Endothelial cell of umbilical vein (primary cell): ENCODE measurements at regions not wholly inside any gene's neighbourhood (a gene's known extent, or its start where the extent isn't known, plus 50 kb on each side); places are given as distances from the start of the nearest gene placed in this dataset.

Source experiments
- EZH2 ChIP-seq: IDR thresholded peaks from 2 replicates; pipeline ENCODE4 v1.6.1; 2012; ENCODE audit warnings: borderline replicate concordance, low read depth, mild to moderate bottlenecking, moderate library complexity, low read length, inconsistent platforms; ENCODE audit not compliant: severe bottlenecking
- POLR2A ChIP-seq: IDR thresholded peaks from 2 replicates; pipeline ENCODE4 v1.6.1; 2012; ENCODE audit warnings: low read depth, mild to moderate bottlenecking, control low read depth, low read length
- TF ChIP-seq, protein P1 (sequence below), 2 donors: IDR thresholded peaks; 1 replicate in 1 of 2; 2 replicates in 1 of 2; pipeline ENCODE4 v1.5.1; 2011; ENCODE audit warnings: low read length in 2 of 2, mild to moderate bottlenecking in 2 of 2, moderate library complexity in 2 of 2, control low read depth in 1 of 2, inconsistent platforms in 1 of 2, low read depth in 1 of 2; ENCODE audit not compliant: insufficient read depth in 1 of 2; ENCODE audit errors: extremely low read depth in 1 of 2
- TF ChIP-seq, protein P2 (sequence below): IDR thresholded peaks from 2 replicates; pipeline ENCODE4 v1.6.1; 2011; ENCODE audit not compliant: insufficient read depth, insufficient read length

DNA sequence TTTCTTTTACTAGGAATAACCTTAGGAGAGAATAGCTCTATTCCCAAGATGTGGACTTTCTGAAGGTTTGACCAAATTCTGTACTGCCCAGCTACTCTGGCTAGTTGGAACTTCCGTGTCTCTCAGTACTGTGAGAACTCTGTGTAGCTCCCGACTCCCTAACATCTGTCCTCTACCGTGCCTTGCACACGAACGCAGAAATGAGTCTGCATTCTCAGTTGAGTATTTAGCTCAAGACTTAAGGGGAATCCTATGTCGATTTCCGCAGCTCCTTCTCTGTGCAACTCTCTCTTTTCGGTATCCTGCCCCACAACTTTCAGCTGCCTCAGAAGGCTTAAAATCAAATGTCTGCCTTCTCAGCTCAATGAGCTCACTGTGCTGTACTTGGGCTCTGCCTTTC is 86.7 kb upstream of the EPHB3 start:
- TF ChIP-seq, protein P1, sequence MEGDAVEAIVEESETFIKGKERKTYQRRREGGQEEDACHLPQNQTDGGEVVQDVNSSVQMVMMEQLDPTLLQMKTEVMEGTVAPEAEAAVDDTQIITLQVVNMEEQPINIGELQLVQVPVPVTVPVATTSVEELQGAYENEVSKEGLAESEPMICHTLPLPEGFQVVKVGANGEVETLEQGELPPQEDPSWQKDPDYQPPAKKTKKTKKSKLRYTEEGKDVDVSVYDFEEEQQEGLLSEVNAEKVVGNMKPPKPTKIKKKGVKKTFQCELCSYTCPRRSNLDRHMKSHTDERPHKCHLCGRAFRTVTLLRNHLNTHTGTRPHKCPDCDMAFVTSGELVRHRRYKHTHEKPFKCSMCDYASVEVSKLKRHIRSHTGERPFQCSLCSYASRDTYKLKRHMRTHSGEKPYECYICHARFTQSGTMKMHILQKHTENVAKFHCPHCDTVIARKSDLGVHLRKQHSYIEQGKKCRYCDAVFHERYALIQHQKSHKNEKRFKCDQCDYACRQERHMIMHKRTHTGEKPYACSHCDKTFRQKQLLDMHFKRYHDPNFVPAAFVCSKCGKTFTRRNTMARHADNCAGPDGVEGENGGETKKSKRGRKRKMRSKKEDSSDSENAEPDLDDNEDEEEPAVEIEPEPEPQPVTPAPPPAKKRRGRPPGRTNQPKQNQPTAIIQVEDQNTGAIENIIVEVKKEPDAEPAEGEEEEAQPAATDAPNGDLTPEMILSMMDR (IDR thresholded peaks at IDR 0.05; ENCODE audit: extremely low read depth in 1 of 2, insufficient read depth in 1 of 2, low read depth in 1 of 2, low read length in 2 of 2), result no peak
- TF ChIP-seq EZH2 (no peak), POLR2A (no peak)
- TF ChIP-seq, protein P2, sequence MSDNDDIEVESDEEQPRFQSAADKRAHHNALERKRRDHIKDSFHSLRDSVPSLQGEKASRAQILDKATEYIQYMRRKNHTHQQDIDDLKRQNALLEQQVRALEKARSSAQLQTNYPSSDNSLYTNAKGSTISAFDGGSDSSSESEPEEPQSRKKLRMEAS, result no peak
